ENCODE measurements at regions not wholly inside any gene's neighbourhood (a gene's known extent, or its start where the extent isn't known, plus 50 kb on each side); places are given as distances from the start of the nearest gene placed in this dataset.
"Not testable (repeated sequence)": the region's sequence is repeated elsewhere in the genome, so short reads cannot be mapped to it uniquely, and the experiment has no call there.

- DNase-seq (ENCODE audit: low read depth): no peak
Measured at GRCh38 chr7:69198250-69198649, 400.0 kb upstream of the AUTS2 start.

GRCh38 chr7:69199041-69199440, 399.2 kb upstream of the AUTS2 start:
- DNase-seq (ENCODE audit: low read depth): no peak

GRCh38 chr7:69199661-69200060, 398.6 kb upstream of the AUTS2 start:
- DNase-seq (ENCODE audit: low read depth): no peak

- DNase-seq (ENCODE audit: low read depth): no peak
Measured at GRCh38 chr7:69203871-69204270, 394.4 kb upstream of the AUTS2 start.

- DNase-seq (ENCODE audit: low read depth): no peak
Measured at GRCh38 chr7:69204943-69205342, 393.3 kb upstream of the AUTS2 start.

GRCh38 chr7:69205581-69205980, 392.7 kb upstream of the AUTS2 start:
- no peak for DNase-seq (ENCODE audit: low read depth)

- DNase-seq (ENCODE audit: low read depth): no peak
Measured at GRCh38 chr7:69208276-69208675, 390.0 kb upstream of the AUTS2 start.

GRCh38 chr7:69208848-69209247, 389.4 kb upstream of the AUTS2 start:
- no peak for DNase-seq (ENCODE audit: low read depth)

GRCh38 chr7:69211336-69211735, 386.9 kb upstream of the AUTS2 start:
- no peak for DNase-seq (ENCODE audit: low read depth)

- DNase-seq (ENCODE audit: low read depth): no peak
Measured at GRCh38 chr7:69211739-69212138, 386.5 kb upstream of the AUTS2 start.

GRCh38 chr7:69213878-69214277, 384.4 kb upstream of the AUTS2 start:
- no peak for DNase-seq (ENCODE audit: low read depth)

- not testable (repeated sequence) for DNase-seq (ENCODE audit: low read depth)
Measured at GRCh38 chr7:69215516-69215915, 382.8 kb upstream of the AUTS2 start.

GRCh38 chr7:69217516-69218350, 380.5 kb upstream of the AUTS2 start:
- no peak for DNase-seq (ENCODE audit: low read depth)

- no peak for DNase-seq (ENCODE audit: low read depth)
Measured at GRCh38 chr7:69218576-69218975, 379.7 kb upstream of the AUTS2 start.

GRCh38 chr7:69219381-69219780, 378.9 kb upstream of the AUTS2 start:
- DNase-seq (ENCODE audit: low read depth): no peak

GRCh38 chr7:69225259-69225943, 372.9 kb upstream of the AUTS2 start:
- DNase-seq (ENCODE audit: low read depth): no peak

- DNase-seq (ENCODE audit: low read depth): no peak
Measured at GRCh38 chr7:69228212-69228811, 370.0 kb upstream of the AUTS2 start.

- DNase-seq (ENCODE audit: low read depth): no peak
Measured at GRCh38 chr7:69232445-69233376, 365.6 kb upstream of the AUTS2 start.

GRCh38 chr7:69237541-69237940, 360.7 kb upstream of the AUTS2 start:
- no peak for DNase-seq (ENCODE audit: low read depth)

GRCh38 chr7:69243016-69243415, 355.3 kb upstream of the AUTS2 start:
- no peak for DNase-seq (ENCODE audit: low read depth)

- DNase-seq (ENCODE audit: low read depth): no peak
Measured at GRCh38 chr7:69244701-69245100, 353.6 kb upstream of the AUTS2 start.

GRCh38 chr7:69245646-69246045, 352.6 kb upstream of the AUTS2 start:
- DNase-seq (ENCODE audit: low read depth): no peak

Data from HS-27A (cell line).